Upper lobe of left lung (tissue), 4 donors: ENCODE measurements at regions not wholly inside any gene's neighbourhood (a gene's known extent, or its start where the extent isn't known, plus 50 kb on each side); places are given as distances from the start of the nearest gene placed in this dataset.

Experiments
- POLR2A ChIP-seq, 4 donors: fragments of 450-650 bp; IDR thresholded peaks; one replicate each; pipeline ENCODE4 v1.5.1; 2016 to 2017; ENCODE audit warnings: antibody characterized with exemption in 4 of 4, mild to moderate bottlenecking in 2 of 4
- POLR2AphosphoS5 ChIP-seq, 2 donors: sonication (generic); formaldehyde crosslinking; IDR thresholded peaks; one replicate each; pipeline ENCODE4 v1.5.1; 2017; ENCODE audit warnings: antibody characterized with exemption in 2 of 2
- TF ChIP-seq, protein P1 (sequence below), 6 experiments: fragments of 450-650 bp in 4 of 6; fragments of 200-600 bp in 2 of 6; sonication (generic) in 2 of 6; IDR thresholded peaks; one replicate each; pipeline ENCODE4 v1.5.1; 2016 to 2019; ENCODE audit warnings: antibody characterized with exemption in 6 of 6

DNA sequence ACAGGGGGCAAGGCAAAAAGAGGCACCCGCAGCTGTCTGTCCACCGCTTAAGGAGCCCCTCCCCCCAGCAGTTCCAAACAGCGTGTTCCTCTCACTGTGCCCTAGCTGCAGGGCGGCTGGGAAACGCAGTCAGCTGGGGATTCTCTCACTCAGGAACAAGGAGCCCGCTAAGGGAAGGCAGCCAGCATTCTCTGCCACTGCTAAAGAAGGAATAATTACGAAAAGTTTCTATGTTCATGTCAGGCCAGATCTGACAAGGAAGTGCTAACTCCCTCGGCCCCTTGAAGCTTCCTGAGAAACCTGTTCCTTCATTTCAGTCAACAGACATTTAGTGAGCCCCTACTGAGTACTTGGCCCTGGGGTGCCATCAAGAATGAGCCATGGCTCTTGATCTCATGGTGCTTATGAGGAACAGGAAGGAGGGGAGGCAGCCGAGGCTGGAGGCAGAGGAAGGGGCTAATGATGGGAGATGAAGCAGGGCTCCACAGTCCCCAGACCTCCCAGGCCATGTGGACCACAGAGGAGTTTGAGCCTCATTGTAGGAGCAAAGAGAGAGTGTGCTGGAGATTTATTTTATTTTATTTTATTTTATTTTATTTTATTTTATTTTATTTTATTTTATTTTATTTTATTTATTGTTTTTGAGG lies 101.7 kb upstream of the PMEPA1 start:
- peak in 1 of 2 donors; percentile 61 for TF ChIP-seq POLR2AphosphoS5 (IDR thresholded peaks at IDR 0.05)
- TF ChIP-seq, protein P1, sequence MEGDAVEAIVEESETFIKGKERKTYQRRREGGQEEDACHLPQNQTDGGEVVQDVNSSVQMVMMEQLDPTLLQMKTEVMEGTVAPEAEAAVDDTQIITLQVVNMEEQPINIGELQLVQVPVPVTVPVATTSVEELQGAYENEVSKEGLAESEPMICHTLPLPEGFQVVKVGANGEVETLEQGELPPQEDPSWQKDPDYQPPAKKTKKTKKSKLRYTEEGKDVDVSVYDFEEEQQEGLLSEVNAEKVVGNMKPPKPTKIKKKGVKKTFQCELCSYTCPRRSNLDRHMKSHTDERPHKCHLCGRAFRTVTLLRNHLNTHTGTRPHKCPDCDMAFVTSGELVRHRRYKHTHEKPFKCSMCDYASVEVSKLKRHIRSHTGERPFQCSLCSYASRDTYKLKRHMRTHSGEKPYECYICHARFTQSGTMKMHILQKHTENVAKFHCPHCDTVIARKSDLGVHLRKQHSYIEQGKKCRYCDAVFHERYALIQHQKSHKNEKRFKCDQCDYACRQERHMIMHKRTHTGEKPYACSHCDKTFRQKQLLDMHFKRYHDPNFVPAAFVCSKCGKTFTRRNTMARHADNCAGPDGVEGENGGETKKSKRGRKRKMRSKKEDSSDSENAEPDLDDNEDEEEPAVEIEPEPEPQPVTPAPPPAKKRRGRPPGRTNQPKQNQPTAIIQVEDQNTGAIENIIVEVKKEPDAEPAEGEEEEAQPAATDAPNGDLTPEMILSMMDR (IDR thresholded peaks at IDR 0.05): no peak
- TF ChIP-seq POLR2A (IDR thresholded peaks at IDR 0.05): no peak
